PC-3 (cell line): ENCODE measurements at regions not wholly inside any gene's neighbourhood (a gene's known extent, or its start where the extent isn't known, plus 50 kb on each side); places are given as distances from the start of the nearest gene placed in this dataset.
A peak's percentile ranks its signal among the peaks of the same experiment; 100 is the strongest.

Source experiments
- ATAC-seq: fragments of 200-7000 bp; cut with Tn5 transposase; 2 replicates; pipeline ENCODE4 v1.9.1; 2020; ENCODE audit warnings: mild to moderate bottlenecking, moderate library complexity
- BruUV-seq: library from RNA; stranded (reverse); fragments of 400-500 nt; replicated peaks from 2 replicates; lab custom pipeline; 2021; lab: Mats Ljungman, UMichigan
- CTCF ChIA-PET: fragments of 300-600 bp; sonication (Branson Sonifier 250); formaldehyde crosslinking; loops from one replicate; lab custom pipeline; 2022; ENCODE audit warnings: antibody characterized with exemption; lab: Charles Lee
- POLR2A ChIA-PET: fragments of 300-600 bp; sonication (Branson Sonifier 250); formaldehyde crosslinking; loops from one replicate; lab custom pipeline; 2022; ENCODE audit warnings: antibody characterized with exemption; ENCODE audit not compliant: unreplicated experiment; lab: Charles Lee
- DNase-seq: peaks from one replicate; pipeline ENCODE4 v3.0.0-alpha.2; 2015
- H2AFZ ChIP-seq: fragments of 300-600 bp; sonication (generic); 2 replicates; pipeline ENCODE4 v1.6.0; 2016; ENCODE audit warnings: antibody characterized with exemption, low read length
- H3F3A ChIP-seq: fragments of 300-600 bp; sonication (generic); one replicate; pipeline ENCODE4 v1.6.0; 2017; ENCODE audit warnings: antibody characterized with exemption, low read length, control low read depth, mild to moderate bottlenecking; ENCODE audit not compliant: unreplicated experiment
- H3K27ac ChIP-seq: fragments of 300-600 bp; sonication (generic); 2 replicates; pipeline ENCODE4 v1.5.1; 2016; ENCODE audit warnings: mild to moderate bottlenecking, low read length
- H3K27me3 ChIP-seq: fragments of 300-600 bp; sonication (generic); 2 replicates; pipeline ENCODE4 v1.6.1; 2016; ENCODE audit warnings: low read length, mixed read lengths
- H3K36me3 ChIP-seq: fragments of 300-600 bp; sonication (generic); 2 replicates; pipeline ENCODE4 v1.6.1; 2016; ENCODE audit warnings: low read depth, mixed run types, low read length, mixed read lengths
- H3K4me1 ChIP-seq: fragments of 300-600 bp; sonication (generic); 2 replicates; pipeline ENCODE4 v1.5.1; 2016; ENCODE audit warnings: low read length; ENCODE audit not compliant: insufficient read depth
- H3K4me2 ChIP-seq: fragments of 300-600 bp; sonication (generic); 2 replicates; pipeline ENCODE4 v1.6.0; 2016; ENCODE audit warnings: low read length
- H3K4me3 ChIP-seq: fragments of 300-600 bp; sonication (generic); 2 replicates; pipeline ENCODE4 v1.5.1; 2016; ENCODE audit warnings: mild to moderate bottlenecking, low read length, mixed read lengths
- H3K79me2 ChIP-seq: fragments of 300-600 bp; sonication (generic); 2 replicates; pipeline ENCODE4 v1.6.1; 2017; ENCODE audit warnings: low read length, mixed read lengths
- H3K9ac ChIP-seq: fragments of 300-600 bp; sonication (generic); 2 replicates; pipeline ENCODE4 v1.6.0; 2016; ENCODE audit warnings: mild to moderate bottlenecking, low read length
- H3K9me2 ChIP-seq: fragments of 300-600 bp; sonication (generic); replicated peaks from 2 replicates; pipeline ENCODE4 v1.6.1; 2016; ENCODE audit warnings: mixed run types, low read length, mixed read lengths
- H3K9me3 ChIP-seq: fragments of 300-600 bp; sonication (generic); 2 replicates; pipeline ENCODE4 v1.6.1; 2016; ENCODE audit warnings: low read length, mixed read lengths
- H4K20me1 ChIP-seq: fragments of 300-600 bp; sonication (generic); 2 replicates; pipeline ENCODE4 v1.6.1; 2016; ENCODE audit warnings: low read length, mixed read lengths
- EZH2 ChIP-seq: fragments of 300-600 bp; sonication (generic); IDR thresholded peaks from one replicate; pipeline ENCODE4 v1.6.1; 2017; ENCODE audit warnings: antibody characterized with exemption, mild to moderate bottlenecking, low read length; ENCODE audit not compliant: unreplicated experiment
- EZH2phosphoT487 ChIP-seq: fragments of 300-600 bp; sonication (generic); IDR thresholded peaks from 2 replicates; pipeline ENCODE4 v1.6.1; 2018; ENCODE audit warnings: mild to moderate bottlenecking, antibody characterized with exemption, low read length, borderline replicate concordance
- intact Hi-C: fragments of 100-400 bp; cut with micrococcal nuclease; formaldehyde crosslinking; loops from 2 replicates; pipeline ENCODE4 v1.9.0; 2023
- TF ChIP-seq, protein P1 (sequence below): fragments of 300-600 bp; sonication (generic); conservative IDR thresholded peaks from 2 replicates; pipeline ENCODE4 v1.5.1; 2017; ENCODE audit warnings: antibody characterized with exemption, low read depth, mild to moderate bottlenecking, low read length

DNA sequence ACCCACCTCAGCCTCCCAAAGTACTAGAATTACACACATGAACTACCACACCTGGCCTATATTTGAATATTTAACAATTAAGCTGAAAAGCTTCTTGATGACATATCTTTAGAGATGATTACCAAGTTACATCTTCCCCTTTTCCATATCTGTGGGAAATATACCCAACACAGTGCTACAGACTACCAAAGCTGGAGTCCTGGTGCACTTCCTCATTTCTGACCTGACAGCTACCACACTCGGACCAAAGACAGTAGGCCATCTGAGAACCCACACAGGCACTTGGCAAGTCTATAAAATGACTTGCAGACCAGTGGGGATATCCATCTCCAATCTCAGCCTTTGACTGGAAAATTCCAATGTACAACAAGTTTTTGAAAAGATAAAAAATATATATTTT, 270.4 kb upstream of the KLF14 start:
- Histone ChIP-seq H3K9me2 (no peaks in the 10 kb centered on the region), H2AFZ (no peak overlapping the region), H3K4me3 (no peak overlapping the region), H3K79me2 (peaks cover 40% of the 10 kb centered on the region), H4K20me1 (no peaks in the 10 kb centered on the region), H3K27me3 (no peaks in the 10 kb centered on the region), H3K9ac (no peak overlapping the region), H3K4me1 (peaks cover 34% of the 10 kb centered on the region), H3K4me2 (no peak overlapping the region), H3K36me3 (peaks cover 10% of the 10 kb centered on the region), H3K27ac (no peak overlapping the region), H3K9me3 (0 out of 2 replicates have a peak, but pooled peaks cover 4% of the 10 kb centered on the region), H3F3A (peaks cover 9% of the 10 kb centered on the region)
- POLR2A ChIA-PET = no interaction called here
- intact Hi-C loops = no loop called here
- DNase-seq (no peak), ATAC-seq (no peak)
- TF ChIP-seq EZH2 = no peak
- TF ChIP-seq, protein P1, sequence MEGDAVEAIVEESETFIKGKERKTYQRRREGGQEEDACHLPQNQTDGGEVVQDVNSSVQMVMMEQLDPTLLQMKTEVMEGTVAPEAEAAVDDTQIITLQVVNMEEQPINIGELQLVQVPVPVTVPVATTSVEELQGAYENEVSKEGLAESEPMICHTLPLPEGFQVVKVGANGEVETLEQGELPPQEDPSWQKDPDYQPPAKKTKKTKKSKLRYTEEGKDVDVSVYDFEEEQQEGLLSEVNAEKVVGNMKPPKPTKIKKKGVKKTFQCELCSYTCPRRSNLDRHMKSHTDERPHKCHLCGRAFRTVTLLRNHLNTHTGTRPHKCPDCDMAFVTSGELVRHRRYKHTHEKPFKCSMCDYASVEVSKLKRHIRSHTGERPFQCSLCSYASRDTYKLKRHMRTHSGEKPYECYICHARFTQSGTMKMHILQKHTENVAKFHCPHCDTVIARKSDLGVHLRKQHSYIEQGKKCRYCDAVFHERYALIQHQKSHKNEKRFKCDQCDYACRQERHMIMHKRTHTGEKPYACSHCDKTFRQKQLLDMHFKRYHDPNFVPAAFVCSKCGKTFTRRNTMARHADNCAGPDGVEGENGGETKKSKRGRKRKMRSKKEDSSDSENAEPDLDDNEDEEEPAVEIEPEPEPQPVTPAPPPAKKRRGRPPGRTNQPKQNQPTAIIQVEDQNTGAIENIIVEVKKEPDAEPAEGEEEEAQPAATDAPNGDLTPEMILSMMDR = no peak
- TF ChIP-seq EZH2phosphoT487 = no peak
- BruUV-seq = no TSS peak
- CTCF ChIA-PET = no interaction called here

DNA sequence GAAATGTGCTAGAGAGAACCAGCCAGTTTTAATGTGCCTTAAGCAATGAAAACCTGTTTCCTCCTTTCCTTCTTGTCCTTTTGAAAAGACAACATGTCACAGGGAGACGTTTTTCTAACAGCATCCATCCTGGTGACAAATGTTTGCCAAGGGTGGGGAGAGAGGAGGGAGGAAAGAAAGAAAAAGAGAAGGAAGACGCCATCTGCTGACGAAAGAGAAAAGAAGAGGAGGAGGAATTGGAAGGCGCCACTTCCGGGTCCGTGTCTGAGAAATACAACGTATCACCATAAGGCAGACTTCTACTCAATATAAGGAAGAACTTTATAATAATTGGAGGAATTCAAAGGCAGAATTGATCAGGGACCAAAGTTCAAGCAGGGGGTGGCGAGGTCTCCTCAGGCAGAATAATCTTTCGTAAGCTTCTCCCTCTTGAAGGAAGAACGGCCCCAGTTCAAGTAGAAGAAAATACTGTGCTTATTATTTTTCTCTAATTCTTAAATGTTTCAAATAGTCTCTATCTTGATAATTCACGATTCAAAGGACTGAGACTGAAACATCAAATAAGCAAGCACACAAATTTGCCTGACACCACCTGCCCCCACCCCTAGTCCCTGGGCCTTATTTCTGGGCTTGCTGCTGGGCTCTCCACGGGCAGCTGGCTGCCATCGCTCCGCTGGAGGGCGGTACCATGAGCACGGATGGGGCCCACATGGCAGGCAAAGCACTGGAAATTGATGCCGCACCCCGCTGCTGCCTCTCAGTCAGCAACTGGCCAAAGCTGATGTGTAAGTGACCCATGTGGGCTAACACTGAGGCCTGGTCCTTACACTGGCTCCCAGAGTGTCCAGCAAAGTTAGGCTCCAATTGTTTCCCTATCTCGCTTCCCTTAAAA, 273.7 kb upstream of the KLF14 start:
- peaks cover 46% of the 10 kb centered on the region for H3K4me1 ChIP-seq
- H3K4me2 ChIP-seq = peak overlapping the region; percentile 48
- TF ChIP-seq, protein P1 = peak; percentile 77
- no peak for TF ChIP-seq EZH2
- peak overlapping the region; percentile 38 for H3K9ac ChIP-seq
- no peak overlapping the region for H3K4me3 ChIP-seq
- H3K27me3 ChIP-seq = no peaks in the 10 kb centered on the region
- H3K9me3 ChIP-seq = 0 out of 2 replicates have a peak, but pooled peaks cover under 1% of the 10 kb centered on the region
- no peaks in the 10 kb centered on the region for H4K20me1 ChIP-seq
- peaks cover 70% of the 10 kb centered on the region for H3K79me2 ChIP-seq
- H3F3A ChIP-seq = peaks cover 9% of the 10 kb centered on the region
- ChIA-PET POLR2A (interaction anchor here (0.5 to 0.7 kb wide), 3 partner anchors 95 to 176 kb away, joined by 3 to 5 read pairs (median 4); no protein-coding TSS in a partner anchor), CTCF (interaction anchor here (0.5 to 0.8 kb wide), 3 partner anchors 13 to 101 kb away, joined by 3 to 4 read pairs (median 3); no protein-coding TSS in a partner anchor)
- DNase-seq (peak; percentile 97), ATAC-seq (peak; percentile 75)
- H3K27ac ChIP-seq = peak overlapping the region; percentile 74
- H3K36me3 ChIP-seq = peaks cover 5% of the 10 kb centered on the region
- intact Hi-C loops = loop anchor here (1.0 to 2.0 kb wide), 4 partner anchors 10 to 111 kb away; no protein-coding TSS in a partner anchor
- TSS peak; percentile 82 for BruUV-seq
- H2AFZ ChIP-seq = no peak overlapping the region
- H3K9me2 ChIP-seq = no peaks in the 10 kb centered on the region
